CD4-positive, alpha-beta T cell treated with Interferon alpha-2 for 1 hour (primary cell): ENCODE measurements at regions not wholly inside any gene's neighbourhood (a gene's known extent, or its start where the extent isn't known, plus 50 kb on each side); places are given as distances from the start of the nearest gene placed in this dataset.
A peak's percentile ranks its signal among the peaks of the same experiment; 100 is the strongest.
"Not testable (repeated sequence)": the region's sequence is repeated elsewhere in the genome, so short reads cannot be mapped to it uniquely, and the experiment has no call there.

Source experiments
- DNase-seq, 2 donors: peaks; one replicate each; pipeline ENCODE4 v3.0.0-alpha.2; 2020 to 2022

GRCh38 chr16:75780669-75781068 lies 54.4 kb upstream of the CPHXL start:
- DNase-seq, result no peak

- DNase-seq, result no peak
Measured at GRCh38 chr16:75781683-75782343, 55.5 kb upstream of the CPHXL start.

DNA sequence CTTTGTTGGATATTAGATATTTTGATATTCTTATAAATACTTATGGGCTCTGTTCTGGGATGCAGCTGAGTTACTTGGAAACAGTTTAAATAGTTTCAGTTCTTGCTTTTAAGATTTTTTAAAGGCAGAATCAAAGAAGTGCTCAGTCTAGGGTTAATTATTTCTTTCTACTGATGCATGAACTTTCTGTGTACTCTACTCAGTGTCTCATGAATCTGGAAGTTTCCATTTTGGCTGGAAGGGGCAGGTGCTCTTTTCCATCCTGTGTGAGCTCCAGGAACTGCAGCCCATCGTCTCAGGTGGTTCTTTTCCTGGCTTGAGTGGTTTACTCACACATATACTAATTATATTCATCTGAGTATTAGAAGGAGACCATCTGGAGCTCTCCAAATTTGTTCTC lies 61.1 kb upstream of the CPHXL start:
- DNase-seq, result no peak

DNA sequence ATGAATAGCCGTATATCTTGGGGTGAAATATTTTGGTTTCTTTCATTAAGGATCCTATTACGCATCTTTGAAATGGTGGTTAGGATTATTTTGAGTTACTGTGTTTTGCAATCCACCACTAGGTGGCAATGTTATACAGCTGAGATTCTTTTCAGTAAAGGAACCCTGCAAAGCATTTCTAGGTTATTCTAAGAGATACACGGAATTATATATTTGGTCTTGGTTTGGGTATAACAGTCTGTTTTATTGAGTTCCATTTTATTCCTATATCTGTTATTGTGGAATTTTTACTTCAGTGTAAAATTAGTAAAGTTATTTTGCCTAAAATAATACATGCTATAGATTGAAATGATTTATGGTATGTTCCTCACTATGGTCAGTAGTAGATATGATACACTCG lies 62.9 kb upstream of the CPHXL start:
- DNase-seq, result peak in 1 of 2 donors; percentile 57

GRCh38 chr16:75792771-75793492 lies 66.6 kb upstream of the CPHXL start:
- no peak for DNase-seq

DNA sequence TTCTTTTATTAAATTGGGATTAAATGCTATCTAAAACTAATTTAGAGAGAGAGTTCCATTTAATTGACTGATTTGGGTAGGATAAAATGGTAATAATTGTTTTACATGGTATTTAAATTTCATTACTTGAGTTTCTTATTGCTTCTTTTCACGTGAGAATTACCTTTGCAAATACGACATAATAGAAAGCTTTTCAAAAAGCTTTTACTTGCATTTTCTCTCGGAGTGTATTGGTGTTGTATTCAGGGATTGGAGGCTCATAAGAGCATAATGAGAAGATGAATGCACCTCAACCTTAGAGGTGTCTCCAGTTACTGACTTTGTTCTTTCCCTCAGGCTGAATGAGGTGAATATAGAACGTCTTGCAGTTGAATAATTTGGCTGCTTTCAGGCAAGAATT lies 67.4 kb upstream of the CPHXL start:
- no peak for DNase-seq

- no peak for DNase-seq
Measured at GRCh38 chr16:75794426-75794825, 68.1 kb upstream of the CPHXL start.

DNA sequence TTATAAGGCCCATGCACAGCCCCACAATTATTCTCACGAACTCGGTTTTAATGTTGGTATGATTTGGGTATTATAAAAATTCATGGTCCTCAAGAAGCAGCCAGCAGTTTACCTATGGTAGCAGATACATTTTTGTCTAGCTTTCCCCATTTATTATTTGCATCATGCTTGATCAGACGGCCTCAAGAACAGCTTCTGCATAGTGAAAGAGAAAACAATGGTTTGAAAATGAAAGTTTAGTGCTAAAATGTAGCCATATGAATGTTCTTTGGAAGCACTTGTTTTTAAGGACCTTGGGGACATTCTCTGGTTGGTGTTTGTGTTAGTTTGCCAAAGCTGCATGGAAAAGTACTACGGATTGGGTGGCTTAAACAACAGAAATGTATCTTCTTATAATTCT lies 72.4 kb upstream of the CPHXL start:
- DNase-seq, result no peak

DNA sequence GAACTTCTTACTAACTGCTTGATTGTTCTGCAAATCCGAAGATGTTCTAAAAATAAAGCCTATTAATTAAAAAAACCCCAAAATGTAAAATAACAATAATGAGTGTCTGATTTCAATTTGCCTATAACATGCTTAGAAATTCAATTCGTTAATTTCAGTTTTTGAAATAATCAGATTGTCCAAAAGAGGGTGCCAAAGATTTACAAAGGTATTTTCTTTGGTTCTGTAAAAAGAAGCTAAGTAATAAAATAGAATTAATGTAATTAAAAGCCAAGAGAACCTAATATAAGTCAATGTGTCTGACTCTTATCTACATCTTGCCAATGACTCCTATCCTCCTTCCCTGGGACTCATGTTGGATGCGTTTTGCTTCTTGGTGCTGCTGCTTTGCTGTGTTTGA lies 75.0 kb upstream of the CPHXL start:
- no peak for DNase-seq

DNA sequence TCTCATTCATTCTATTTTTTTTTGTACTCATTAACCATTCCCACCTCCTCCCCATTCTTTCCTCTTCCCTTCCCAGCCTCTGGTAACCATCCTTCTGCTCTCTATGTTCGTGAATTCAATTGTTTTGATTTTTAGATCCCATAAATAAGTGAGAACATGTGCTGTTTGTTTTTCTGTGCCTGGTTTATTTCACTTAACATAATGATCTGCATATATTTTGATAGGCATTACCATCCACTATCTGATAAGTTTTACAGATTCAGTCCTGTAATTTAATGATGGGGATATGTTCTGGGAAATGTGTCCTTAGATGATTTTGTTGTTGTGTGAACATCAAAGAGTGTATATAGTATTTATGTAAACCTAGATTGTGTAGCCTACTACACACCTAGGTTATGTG lies 77.5 kb upstream of the CPHXL start:
- no peak for DNase-seq

DNA sequence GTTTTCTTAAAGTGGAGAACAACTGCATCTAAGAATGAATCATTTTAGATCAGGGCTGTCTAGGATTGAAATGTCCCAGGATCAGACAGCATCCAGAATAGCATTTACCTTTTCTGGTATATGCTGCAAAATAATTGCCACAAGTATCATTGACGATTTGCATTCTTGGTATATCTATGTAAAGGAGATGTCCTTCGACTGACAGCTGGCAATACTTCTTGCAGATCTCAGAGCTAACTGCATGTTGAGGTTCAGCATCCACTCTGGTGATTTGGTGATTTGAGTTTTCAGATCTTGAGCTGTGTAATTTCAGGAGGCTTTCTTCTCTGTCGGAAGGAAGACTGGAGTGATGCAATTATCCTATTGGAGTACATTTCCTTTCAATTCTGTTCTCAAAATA lies 78.1 kb upstream of the CPHXL start:
- DNase-seq, result no peak

GRCh38 chr16:75805946-75806345 lies 79.7 kb upstream of the CPHXL start:
- no peak for DNase-seq

GRCh38 chr16:75806487-75806886 lies 80.2 kb upstream of the CPHXL start:
- DNase-seq, result no peak

- no peak for DNase-seq
Measured at GRCh38 chr16:75810342-75810741, 84.1 kb upstream of the CPHXL start.

DNA sequence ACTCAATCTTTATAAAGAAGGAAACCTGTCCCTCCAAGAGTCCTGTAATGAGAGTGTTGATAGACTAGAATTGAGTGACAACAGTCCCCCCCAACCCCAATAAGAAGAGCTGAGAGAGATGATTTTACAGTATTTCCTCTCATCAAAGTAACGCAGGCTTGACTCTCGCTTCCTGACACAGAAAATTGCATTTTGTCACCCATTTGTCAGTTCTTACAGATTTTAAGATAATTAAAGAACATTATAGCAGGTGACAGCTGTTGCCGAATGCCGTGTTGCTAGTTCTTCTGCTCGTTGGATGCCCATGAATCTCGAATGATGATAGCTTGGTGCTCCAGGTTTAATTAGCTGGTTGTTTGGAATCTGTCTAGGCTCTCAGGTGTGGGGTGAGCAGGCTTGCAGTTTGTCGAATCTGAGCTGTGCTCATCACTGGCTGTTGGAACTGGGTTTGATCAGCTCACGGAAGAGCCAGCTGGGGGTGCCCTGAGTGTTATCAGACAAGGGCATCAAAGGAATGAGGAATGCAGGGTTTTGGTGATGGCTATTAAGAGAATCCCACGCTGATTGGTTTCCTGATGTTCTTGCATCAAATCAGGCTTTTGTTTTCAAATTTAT lies 84.8 kb upstream of the CPHXL start:
- DNase-seq, result no peak

GRCh38 chr16:75818491-75818890 lies 92.2 kb upstream of the CPHXL start:
- DNase-seq, result no peak

- no peak for DNase-seq
Measured at GRCh38 chr16:75820672-75821071, 94.4 kb upstream of the CPHXL start.

- DNase-seq, result no peak
Measured at GRCh38 chr16:75821117-75821516, 94.8 kb upstream of the CPHXL start.

GRCh38 chr16:75825750-75826149 lies 99.5 kb upstream of the CPHXL start:
- DNase-seq, result not testable (repeated sequence)

DNA sequence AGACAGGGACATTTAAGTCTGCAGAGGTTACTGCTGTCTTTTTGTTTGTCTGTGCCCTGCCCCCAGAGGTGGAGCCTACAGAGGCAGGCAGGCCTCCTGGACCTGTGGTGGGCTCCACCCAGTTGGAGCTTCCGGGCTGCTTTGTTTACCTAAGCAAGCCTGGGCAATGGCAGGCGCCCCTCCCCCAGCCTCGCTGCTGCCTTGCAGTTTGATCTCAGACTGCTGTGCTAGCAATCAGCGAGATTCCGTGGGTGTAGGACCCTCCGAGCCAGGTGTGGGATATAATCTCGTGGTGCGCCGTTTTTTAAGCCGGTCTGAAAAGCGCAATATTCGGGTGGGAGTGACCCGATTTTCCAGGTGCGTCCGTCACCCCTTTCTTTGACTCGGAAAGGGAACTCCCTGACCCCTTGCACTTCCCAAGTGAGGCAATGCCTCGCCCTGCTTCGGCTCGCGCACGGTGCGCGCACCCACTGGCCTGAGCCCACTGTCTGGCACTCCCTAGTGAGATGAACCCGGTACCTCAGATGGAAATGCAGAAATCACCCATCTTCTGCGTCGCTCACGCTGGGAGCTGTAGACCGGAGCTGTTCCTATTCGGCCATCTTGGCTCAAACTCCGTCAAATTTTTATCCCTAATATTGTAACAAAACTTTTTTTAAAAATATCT lies 101.2 kb upstream of the CPHXL start:
- DNase-seq, result not testable (repeated sequence)

- DNase-seq, result not testable (repeated sequence)
Measured at GRCh38 chr16:75833385-75833784, 107.1 kb upstream of the CPHXL start.

GRCh38 chr16:75836347-75837010 lies 110.2 kb upstream of the CPHXL start:
- no peak for DNase-seq

- no peak for DNase-seq
Measured at GRCh38 chr16:75837264-75837663, 111.0 kb upstream of the CPHXL start.
